Neuron (in vitro differentiated cells): ENCODE measurements at regions not wholly inside any gene's neighbourhood (a gene's known extent, or its start where the extent isn't known, plus 50 kb on each side); places are given as distances from the start of the nearest gene placed in this dataset.

Experiments
- H2AFZ ChIP-seq: one replicate; pipeline ENCODE4 v1.6.1; 2013; ENCODE audit warnings: low read depth, mild to moderate bottlenecking, inconsistent platforms, low read length, moderate library complexity
- H3K27me3 ChIP-seq: one replicate; pipeline ENCODE4 v1.6.1; 2013; ENCODE audit warnings: low read length; ENCODE audit not compliant: insufficient read depth
- H3K36me3 ChIP-seq: one replicate; pipeline ENCODE4 v1.6.1; 2013; ENCODE audit warnings: low read length; ENCODE audit not compliant: insufficient read depth
- H3K4me1 ChIP-seq: one replicate; pipeline ENCODE4 v1.6.1; 2013; ENCODE audit warnings: low read length; ENCODE audit not compliant: insufficient read depth
- H3K4me3 ChIP-seq: 2 replicates; pipeline ENCODE4 v1.5.1; 2013; ENCODE audit warnings: mild to moderate bottlenecking, low read length, moderate library complexity
- H3K9me3 ChIP-seq: one replicate; pipeline ENCODE4 v1.6.1; 2013; ENCODE audit warnings: low read length

DNA sequence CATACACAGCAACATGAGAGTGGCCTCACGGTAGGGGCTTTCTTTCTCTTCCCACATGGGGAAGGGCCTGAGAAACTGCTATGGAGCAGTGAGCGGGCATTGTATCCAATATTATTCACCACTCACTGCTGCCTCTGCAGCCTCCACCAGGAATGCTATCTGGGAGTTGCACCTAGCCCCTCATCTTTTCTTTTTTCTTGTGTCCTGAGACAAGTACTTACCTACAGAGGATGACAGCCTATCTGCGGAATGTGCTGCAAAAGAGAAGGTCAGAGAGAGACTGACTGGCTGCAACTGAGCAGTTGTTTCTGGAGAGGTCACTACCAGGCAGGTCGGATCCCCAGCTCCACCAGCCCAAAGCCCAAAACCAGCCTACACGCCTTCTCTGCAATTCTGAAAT, 52.1 kb upstream of the HTATIP2 start:
- H3K36me3 ChIP-seq = no peaks in the 10 kb centered on the region

DNA sequence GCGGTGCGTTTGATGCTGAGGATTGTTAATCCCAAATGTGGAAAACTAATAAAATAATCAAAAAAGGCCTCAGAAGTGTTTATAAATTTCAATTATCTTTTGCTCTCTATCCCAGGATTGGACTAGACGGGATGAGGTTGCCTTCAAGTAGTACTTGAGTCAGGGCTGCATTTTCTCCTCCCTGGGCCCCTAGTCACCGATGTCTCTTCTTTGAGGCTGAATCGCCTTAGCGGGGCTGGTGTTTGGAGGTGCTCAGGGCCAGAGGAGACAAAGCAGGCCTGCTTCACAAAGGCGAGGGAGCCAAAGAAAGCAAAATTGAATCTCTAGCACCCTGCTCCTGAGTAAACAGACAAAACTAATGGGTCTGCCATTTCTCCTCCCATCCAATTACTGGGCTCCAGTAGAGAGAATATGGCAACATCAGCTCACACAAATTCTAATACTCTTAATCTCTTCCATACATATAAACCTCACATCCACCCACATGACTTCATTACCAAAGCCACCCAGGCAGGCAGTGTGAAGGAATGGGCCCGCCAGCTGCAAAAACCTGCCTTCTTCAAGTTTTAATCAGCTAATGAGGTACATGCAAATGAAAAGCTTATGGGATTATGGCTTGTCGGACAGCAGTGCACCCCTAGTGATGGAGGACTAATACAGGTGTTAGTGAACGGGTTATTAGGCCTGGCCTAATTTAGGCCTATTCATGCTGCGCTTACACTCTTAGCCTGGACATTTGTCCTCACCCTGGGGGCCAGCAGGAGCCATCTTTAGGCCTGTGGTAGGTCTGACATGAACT, 52.7 kb upstream of the HTATIP2 start:
- Histone ChIP-seq H3K36me3 (no peaks in the 10 kb centered on the region), H3K9me3 (no peaks in the 10 kb centered on the region), H3K27me3 (peaks cover 27% of the 10 kb centered on the region), H2AFZ (no peak overlapping the region), H3K4me3 (no peak overlapping the region), H3K4me1 (no peaks in the 10 kb centered on the region)

More for the DNA sequence above, 52.1 kb upstream of the HTATIP2 start:
- Histone ChIP-seq H2AFZ (no peak overlapping the region), H3K9me3 (no peaks in the 10 kb centered on the region), H3K27me3 (peaks cover 31% of the 10 kb centered on the region), H3K4me1 (no peaks in the 10 kb centered on the region), H3K4me3 (no peak overlapping the region)

DNA sequence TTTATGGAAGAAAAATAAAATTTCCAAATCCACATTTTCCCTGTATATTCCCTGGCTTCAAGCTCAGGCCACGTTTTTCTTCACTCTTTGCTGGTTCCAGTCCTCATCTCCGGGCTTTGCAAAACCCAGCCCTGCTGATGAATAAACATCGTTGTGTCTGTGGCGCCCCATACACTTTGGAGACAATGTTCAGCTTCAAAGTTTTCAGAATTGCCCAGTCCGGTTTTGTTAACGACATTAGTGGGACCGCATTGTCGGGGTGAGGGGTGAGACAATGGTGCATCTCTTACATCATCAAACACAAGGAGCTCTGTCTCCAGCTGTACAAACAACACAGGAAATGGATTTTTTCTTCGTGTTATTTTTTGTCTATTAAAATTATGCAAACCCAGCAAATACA, 53.4 kb upstream of the HTATIP2 start:
- no peaks in the 10 kb centered on the region for H3K4me1 ChIP-seq
- peaks cover 24% of the 10 kb centered on the region for H3K27me3 ChIP-seq
- no peak overlapping the region for H2AFZ ChIP-seq
- H3K4me3 ChIP-seq = no peak overlapping the region
- no peaks in the 10 kb centered on the region for H3K36me3 ChIP-seq
- H3K9me3 ChIP-seq = no peaks in the 10 kb centered on the region

DNA sequence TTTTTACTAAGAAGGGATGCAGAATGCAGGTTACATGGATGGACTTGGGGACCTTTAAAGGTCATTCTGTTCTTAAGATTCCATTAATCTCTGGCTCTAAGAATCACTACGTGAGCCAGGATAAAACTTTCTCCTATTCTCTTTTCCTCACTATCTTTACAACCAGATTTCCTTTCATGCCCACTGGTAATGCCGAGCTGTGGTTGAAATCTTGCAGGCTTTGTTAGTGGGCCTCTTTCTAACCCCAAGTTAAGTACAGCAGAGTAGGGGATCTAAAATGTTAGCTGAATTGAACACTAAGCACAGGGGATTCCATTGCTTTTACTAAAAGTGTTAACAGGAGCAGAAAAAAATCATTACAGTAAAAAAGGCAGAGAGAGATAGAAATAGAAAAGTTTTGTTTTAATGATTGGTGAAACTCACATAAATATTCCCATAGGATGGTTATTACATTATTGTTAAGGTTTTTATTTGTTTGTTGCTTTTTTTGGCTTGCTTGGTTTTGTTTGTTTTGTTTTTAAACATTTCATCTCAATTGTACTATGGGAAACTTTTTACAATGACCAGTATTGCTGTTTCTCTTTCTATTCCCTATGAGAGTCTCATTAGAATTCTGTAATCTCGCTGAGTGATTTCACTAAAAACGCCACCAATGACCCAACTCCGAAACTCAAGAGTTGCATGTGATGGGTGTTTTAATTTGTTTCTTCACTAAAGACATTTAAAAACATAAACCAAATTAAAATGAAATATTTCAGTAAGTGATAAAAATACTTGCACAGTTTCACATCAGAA, 54.1 kb upstream of the HTATIP2 start:
- Histone ChIP-seq H3K4me3 (no peak overlapping the region), H3K36me3 (no peaks in the 10 kb centered on the region), H2AFZ (no peak overlapping the region), H3K27me3 (peaks cover 24% of the 10 kb centered on the region), H3K9me3 (no peaks in the 10 kb centered on the region), H3K4me1 (no peaks in the 10 kb centered on the region)

DNA sequence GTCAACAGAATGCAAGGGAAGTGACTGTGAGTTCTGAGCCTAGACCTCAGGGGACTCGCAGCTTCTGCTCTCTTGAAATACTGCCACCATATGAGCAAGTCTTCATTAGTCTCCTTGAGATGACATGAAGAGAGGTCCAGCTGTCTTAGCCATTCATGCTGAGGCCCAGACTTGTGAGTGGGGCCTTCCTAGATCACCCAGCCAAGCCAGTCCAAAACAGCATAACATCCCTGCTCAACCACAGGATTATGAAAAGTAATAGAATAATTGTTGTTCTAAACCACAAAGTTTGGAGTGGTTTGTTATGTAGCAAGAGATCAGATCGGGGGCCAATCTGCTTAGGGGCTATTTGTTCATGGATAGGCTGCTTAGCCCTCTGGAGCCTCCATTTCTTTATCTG, 54.9 kb upstream of the HTATIP2 start:
- peaks cover 1% of the 10 kb centered on the region for H3K4me1 ChIP-seq
- peaks cover 24% of the 10 kb centered on the region for H3K27me3 ChIP-seq
- H2AFZ ChIP-seq = no peak overlapping the region
- no peaks in the 10 kb centered on the region for H3K36me3 ChIP-seq
- no peaks in the 10 kb centered on the region for H3K9me3 ChIP-seq
- H3K4me3 ChIP-seq = no peak overlapping the region

DNA sequence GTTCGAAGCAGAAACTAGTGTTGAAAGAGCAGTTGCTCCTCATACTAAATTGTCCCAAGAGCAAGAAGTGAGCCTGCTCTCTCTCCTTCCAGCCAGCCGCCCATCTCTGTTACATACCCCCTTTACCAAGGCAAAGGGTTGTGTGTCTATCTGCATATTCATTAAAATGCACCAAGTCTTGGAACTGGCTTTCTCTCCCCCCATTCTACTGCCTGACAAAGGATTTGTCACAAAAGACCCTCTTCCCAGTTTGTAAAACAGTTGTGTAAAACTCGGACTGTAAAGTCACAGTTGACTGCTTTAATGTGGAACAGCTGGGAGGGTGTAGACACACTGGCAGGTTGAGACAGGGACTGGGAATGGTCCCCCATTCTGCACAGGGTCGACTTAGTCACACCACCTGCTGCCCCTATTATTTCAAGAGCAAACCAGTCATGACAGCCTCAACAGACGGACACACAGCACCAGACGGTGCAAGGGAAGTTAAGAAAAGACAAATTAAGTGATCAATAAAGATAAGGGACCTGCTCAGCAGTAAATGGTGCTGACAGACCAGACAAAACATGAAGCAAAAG, 60.0 kb upstream of the HTATIP2 start:
- Histone ChIP-seq H3K4me1 (peaks cover 10% of the 10 kb centered on the region), H3K9me3 (no peaks in the 10 kb centered on the region), H2AFZ (no peak overlapping the region), H3K36me3 (no peaks in the 10 kb centered on the region), H3K4me3 (no peak overlapping the region), H3K27me3 (peaks cover 4% of the 10 kb centered on the region)

DNA sequence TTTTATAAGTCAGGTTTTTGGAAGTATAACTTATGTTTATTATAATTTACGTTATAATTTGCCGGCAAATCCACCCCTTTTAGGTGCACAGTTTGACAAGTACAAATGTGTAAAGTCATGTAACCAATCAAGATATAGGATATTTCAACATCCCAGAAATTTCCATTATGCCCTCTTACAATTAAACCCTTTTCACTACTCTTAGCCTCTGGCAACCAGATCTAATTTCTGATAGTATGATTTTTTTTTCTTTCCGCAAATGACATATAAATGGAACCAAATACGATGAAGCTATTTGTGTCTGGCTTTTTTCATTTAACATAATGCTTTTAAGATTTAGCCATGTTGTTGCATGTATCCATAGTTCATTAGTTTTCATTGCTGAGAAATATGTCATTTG, 69.5 kb upstream of the HTATIP2 start:
- Histone ChIP-seq H3K27me3 (peaks cover 22% of the 10 kb centered on the region), H2AFZ (no peak overlapping the region), H3K9me3 (no peaks in the 10 kb centered on the region), H3K36me3 (no peaks in the 10 kb centered on the region), H3K4me1 (no peaks in the 10 kb centered on the region), H3K4me3 (no peak overlapping the region)

DNA sequence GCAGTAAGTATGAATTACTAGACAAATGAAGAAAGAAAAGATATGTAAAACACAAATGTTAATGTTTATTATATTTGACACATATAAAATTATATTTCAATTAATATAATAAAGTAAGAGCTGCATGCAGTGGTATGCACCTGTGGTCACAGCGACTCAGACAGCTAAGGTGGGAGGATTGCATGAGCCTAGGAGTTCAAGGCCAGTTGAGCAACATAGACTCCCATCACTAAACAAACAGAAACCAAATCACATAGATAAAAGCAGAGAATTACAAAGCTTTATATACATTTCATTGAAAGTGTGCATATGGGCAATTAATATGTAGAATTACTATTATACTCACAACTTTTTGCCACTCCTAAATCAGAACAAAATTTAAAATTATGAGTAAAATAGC, 70.0 kb upstream of the HTATIP2 start:
- H3K4me3 ChIP-seq = no peak overlapping the region
- peaks cover 27% of the 10 kb centered on the region for H3K27me3 ChIP-seq
- no peaks in the 10 kb centered on the region for H3K9me3 ChIP-seq
- no peaks in the 10 kb centered on the region for H3K4me1 ChIP-seq
- H2AFZ ChIP-seq = no peak overlapping the region
- no peaks in the 10 kb centered on the region for H3K36me3 ChIP-seq

DNA sequence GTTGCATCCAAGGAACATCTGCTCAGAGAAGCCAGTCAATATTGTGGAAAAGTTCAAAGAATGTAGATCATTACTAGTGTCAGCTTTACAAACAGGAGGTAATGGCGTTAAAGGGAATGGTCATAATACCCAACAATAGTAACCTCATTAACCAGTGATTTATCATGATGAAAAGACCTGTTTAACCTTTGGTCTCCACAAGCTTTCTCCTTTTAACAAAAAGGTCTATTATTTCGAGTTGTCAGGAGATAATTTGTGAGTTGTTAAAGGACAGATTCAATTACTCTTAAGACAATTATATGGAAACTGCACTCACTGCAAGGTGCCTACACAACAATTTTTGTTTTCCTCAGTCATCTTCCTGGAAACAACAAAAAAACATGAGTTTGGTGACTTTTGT, 73.8 kb upstream of the HTATIP2 start:
- Histone ChIP-seq H3K4me3 (no peak overlapping the region), H3K9me3 (peaks cover 3% of the 10 kb centered on the region), H3K4me1 (no peaks in the 10 kb centered on the region), H2AFZ (no peak overlapping the region), H3K36me3 (no peaks in the 10 kb centered on the region), H3K27me3 (peaks cover 51% of the 10 kb centered on the region)

DNA sequence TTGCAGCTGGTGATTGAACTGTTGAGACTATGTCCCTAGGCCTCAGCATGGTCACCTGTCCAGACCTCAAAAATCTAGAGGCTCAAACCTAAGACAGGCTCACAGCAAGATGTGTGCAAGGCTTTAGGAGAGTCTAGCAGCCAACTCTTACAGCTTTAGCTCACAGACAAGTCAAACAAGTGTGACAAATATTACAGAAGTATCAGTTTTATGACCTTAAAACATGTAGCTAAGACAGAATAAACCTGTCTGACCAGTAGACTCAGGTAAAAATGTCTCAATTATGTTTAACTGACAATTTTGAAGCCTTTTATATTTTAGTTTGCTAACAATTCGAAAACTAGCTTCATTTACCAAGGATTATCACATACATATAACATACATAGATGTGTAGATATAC, 80.0 kb upstream of the HTATIP2 start:
- Histone ChIP-seq H3K4me1 (peaks cover 7% of the 10 kb centered on the region), H3K4me3 (no peak overlapping the region), H3K27me3 (peaks cover 49% of the 10 kb centered on the region), H3K9me3 (peaks cover 13% of the 10 kb centered on the region), H3K36me3 (no peaks in the 10 kb centered on the region), H2AFZ (no peak overlapping the region)

DNA sequence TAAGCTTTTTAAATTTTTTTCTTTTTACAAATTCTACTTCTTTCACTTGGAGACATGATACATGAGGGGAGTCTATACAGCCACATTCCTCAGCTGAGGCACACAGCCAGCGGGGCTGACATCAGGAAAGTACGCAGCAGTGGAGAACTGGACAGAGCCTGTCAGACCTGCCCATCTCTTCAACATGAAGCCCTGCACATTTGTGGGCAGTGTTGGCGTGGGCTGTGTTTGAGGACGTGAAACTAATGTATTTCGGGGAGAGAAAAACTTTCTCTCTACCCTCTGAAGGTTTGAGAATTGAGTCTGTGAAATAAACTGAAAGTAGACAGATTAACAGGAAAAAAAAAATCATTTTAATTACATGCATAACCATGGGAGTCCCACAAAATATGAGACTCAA, 84.8 kb upstream of the HTATIP2 start:
- peaks cover 53% of the 10 kb centered on the region for H3K4me1 ChIP-seq
- H3K4me3 ChIP-seq = no peak overlapping the region
- no peak overlapping the region for H2AFZ ChIP-seq
- no peaks in the 10 kb centered on the region for H3K36me3 ChIP-seq
- H3K27me3 ChIP-seq = peaks cover 37% of the 10 kb centered on the region
- peaks cover 5% of the 10 kb centered on the region for H3K9me3 ChIP-seq

DNA sequence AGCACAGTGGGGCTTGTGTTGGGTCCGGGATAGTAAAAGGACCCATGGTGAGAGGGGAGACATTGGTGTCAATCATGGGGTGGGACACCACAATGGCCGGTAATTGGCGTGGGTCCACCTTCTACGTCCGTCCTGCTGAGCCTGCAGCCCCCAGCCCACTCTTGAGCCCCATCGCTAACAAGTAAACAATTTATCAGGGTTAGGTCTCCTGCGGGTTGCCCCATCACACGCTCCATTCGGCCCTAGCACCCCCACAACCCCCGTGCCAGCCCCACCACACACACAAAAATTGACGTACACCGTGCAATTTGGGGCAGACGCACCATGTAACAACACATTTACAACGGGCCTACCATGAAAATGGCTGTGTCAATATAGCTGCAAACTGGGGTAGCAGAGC, 86.5 kb upstream of the HTATIP2 start:
- Histone ChIP-seq H3K4me3 (no peak overlapping the region), H2AFZ (no peak overlapping the region), H3K27me3 (peaks cover 38% of the 10 kb centered on the region), H3K9me3 (peaks cover 1% of the 10 kb centered on the region), H3K36me3 (no peaks in the 10 kb centered on the region), H3K4me1 (peaks cover 57% of the 10 kb centered on the region)
